Calu3 (cell line): ENCODE measurements at regions not wholly inside any gene's neighbourhood (a gene's known extent, or its start where the extent isn't known, plus 50 kb on each side); places are given as distances from the start of the nearest gene placed in this dataset.

Experiments
- BruUV-seq: library from RNA; stranded (reverse); fragments of 400-500 nt; replicated peaks from 2 replicates; lab custom pipeline; 2021; lab: Mats Ljungman, UMichigan
- CTCF ChIA-PET: fragments of 300-600 bp; sonication (Branson Sonifier 250); formaldehyde crosslinking; loops from one replicate; lab custom pipeline; 2022; ENCODE audit warnings: antibody characterized with exemption; lab: Charles Lee
- DNase-seq: peaks from one replicate; pipeline ENCODE4 v3.0.0; 2022
- H3K27ac Mint-ChIP-seq: one replicate; pipeline ENCODE4 v1.8.0; 2022; ENCODE audit warnings: mixed read lengths; ENCODE audit not compliant: unreplicated experiment
- H3K27me3 Mint-ChIP-seq: one replicate; pipeline ENCODE4 v1.8.0; 2022; ENCODE audit warnings: mixed read lengths; ENCODE audit not compliant: unreplicated experiment
- H3K36me3 Mint-ChIP-seq: one replicate; pipeline ENCODE4 v1.8.0; 2022; ENCODE audit warnings: mild to moderate bottlenecking, moderate library complexity, mixed read lengths; ENCODE audit not compliant: insufficient read depth, unreplicated experiment
- H3K4me1 Mint-ChIP-seq: one replicate; pipeline ENCODE4 v1.8.0; 2022; ENCODE audit warnings: mild to moderate bottlenecking, low read depth, mixed read lengths; ENCODE audit not compliant: unreplicated experiment
- H3K4me3 Mint-ChIP-seq: one replicate; pipeline ENCODE4 v1.8.0; 2022; ENCODE audit warnings: mild to moderate bottlenecking, low read depth, moderate library complexity, mixed read lengths; ENCODE audit not compliant: unreplicated experiment
- H3K9me3 Mint-ChIP-seq: one replicate; pipeline ENCODE4 v1.8.0; 2022; ENCODE audit warnings: low read depth, mixed read lengths; ENCODE audit not compliant: unreplicated experiment
- intact Hi-C: fragments of 100-400 bp; cut with micrococcal nuclease; formaldehyde crosslinking; loops from one replicate; pipeline ENCODE4 v1.10.0; 2022; ENCODE audit not compliant: unreplicated experiment
- TF ChIP-seq, protein P1 (sequence below): fragments of 200-600 bp; IDR thresholded peaks from one replicate; pipeline ENCODE4 v1.8.0; 2022; ENCODE audit warnings: antibody characterized with exemption; ENCODE audit not compliant: unreplicated experiment

DNA sequence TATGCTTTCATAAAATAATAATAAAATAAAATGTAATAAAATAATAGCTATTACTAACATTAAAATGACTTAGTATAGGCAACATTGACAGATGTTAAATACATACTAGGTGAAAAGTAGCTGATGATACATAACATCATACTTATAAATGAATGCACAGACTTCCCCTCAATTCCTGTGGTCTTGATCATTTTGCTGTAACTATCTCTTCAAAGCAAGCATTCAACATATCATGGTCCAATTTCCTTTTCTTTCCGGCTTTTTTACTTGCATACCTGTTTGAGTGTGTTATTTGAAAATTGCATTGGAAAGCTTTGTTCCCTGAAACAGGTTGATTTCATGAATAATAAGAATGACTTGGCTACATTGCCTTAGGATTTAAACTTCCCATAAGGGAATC, 309.3 kb downstream of the HDGFL1 start:
- peaks cover 7% of the 10 kb centered on the region for H3K9me3 Mint-ChIP-seq
- H3K27ac Mint-ChIP-seq: no peak overlapping the region
- CTCF ChIA-PET: interaction anchor here (0.8 to 0.9 kb wide), 2 partner anchors 14 to 29 kb away, joined by 3 read pairs; no protein-coding TSS in a partner anchor
- no peak for DNase-seq
- H3K4me3 Mint-ChIP-seq: no peak overlapping the region
- intact Hi-C loops: no loop called here
- peaks cover 52% of the 10 kb centered on the region for H3K4me1 Mint-ChIP-seq
- TF ChIP-seq, protein P1, sequence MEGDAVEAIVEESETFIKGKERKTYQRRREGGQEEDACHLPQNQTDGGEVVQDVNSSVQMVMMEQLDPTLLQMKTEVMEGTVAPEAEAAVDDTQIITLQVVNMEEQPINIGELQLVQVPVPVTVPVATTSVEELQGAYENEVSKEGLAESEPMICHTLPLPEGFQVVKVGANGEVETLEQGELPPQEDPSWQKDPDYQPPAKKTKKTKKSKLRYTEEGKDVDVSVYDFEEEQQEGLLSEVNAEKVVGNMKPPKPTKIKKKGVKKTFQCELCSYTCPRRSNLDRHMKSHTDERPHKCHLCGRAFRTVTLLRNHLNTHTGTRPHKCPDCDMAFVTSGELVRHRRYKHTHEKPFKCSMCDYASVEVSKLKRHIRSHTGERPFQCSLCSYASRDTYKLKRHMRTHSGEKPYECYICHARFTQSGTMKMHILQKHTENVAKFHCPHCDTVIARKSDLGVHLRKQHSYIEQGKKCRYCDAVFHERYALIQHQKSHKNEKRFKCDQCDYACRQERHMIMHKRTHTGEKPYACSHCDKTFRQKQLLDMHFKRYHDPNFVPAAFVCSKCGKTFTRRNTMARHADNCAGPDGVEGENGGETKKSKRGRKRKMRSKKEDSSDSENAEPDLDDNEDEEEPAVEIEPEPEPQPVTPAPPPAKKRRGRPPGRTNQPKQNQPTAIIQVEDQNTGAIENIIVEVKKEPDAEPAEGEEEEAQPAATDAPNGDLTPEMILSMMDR: no peak
- no TSS peak for BruUV-seq
- H3K36me3 Mint-ChIP-seq: no peaks in the 10 kb centered on the region
- H3K27me3 Mint-ChIP-seq: no peaks in the 10 kb centered on the region

DNA sequence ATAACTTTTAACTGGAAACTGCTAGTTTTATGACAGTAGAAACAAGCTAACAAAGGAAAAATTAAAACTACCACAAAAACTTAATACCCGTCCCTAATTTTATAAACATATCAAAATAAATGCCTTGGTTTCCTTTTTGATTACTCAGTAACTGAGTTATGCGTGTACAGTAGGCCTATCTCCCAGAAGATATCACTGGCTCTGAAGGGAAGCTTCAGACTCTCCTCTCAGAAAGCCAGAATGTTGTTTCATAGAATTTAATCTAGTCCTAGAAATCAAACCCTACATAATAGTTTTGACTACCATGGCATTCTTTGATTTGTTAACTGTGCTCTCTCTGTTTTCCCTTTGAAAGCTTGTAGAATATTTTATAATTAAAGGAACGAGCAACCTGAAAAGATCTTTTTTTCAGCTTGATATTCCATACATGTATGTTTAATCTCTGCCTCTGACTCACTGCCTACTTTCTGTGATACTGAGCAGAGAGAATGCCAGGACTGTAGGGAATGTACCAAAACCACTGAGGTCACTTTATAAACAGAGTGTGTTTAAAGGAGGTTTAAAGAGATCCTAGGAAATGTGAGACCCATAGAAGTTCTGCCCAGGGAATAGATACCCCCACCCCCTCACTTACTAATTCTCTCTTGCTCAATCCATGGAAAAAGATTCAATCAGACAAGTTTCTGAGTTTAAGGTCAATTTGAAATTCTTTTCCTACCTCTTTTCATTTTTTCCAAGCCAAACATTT, 311.5 kb downstream of the HDGFL1 start:
- peak overlapping the region; percentile 95 for H3K27ac Mint-ChIP-seq
- H3K4me1 Mint-ChIP-seq: peaks cover 61% of the 10 kb centered on the region
- H3K27me3 Mint-ChIP-seq: no peaks in the 10 kb centered on the region
- peaks cover 10% of the 10 kb centered on the region for H3K9me3 Mint-ChIP-seq
- DNase-seq: peak; percentile 51
- H3K36me3 Mint-ChIP-seq: no peaks in the 10 kb centered on the region
- TF ChIP-seq, protein P1: no peak
- intact Hi-C loops: loop anchor here (1.0 to 10.0 kb wide), 4 partner anchors 7 to 1146 kb away; no protein-coding TSS in a partner anchor
- TSS peak; percentile 91 for BruUV-seq
- CTCF ChIA-PET: interaction anchor here (0.5 to 1.3 kb wide), 7 partner anchors 11 to 1292 kb away, joined by 3 to 6 read pairs (median 4); no protein-coding TSS in a partner anchor
- peak overlapping the region; percentile 24 for H3K4me3 Mint-ChIP-seq

DNA sequence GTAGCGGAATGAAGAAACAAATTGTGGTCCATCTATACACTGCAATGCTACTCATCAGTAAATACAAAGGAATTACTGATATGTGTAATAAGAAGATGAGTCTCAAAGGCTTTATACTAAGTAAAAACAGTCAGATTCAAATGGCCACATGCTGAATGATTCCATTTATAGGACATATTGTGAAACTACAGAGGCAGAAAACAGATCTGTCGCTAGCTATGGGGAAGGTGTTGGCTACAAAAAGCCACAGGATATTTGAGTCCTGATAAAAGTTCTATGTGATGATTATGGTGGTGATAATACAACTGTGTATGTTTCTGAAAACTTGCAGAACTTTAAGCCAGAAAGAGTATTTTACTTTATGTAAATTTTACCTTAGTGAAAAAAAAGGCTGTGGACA, 313.2 kb downstream of the HDGFL1 start:
- no peak for DNase-seq
- Mint-ChIP-seq H3K27me3 (no peaks in the 10 kb centered on the region), H3K9me3 (peaks cover 7% of the 10 kb centered on the region), H3K4me3 (no peak overlapping the region), H3K27ac (no peak overlapping the region), H3K4me1 (peaks cover 73% of the 10 kb centered on the region), H3K36me3 (peaks cover 5% of the 10 kb centered on the region)
- TF ChIP-seq, protein P1: no peak
- CTCF ChIA-PET: interaction anchor here (0.6 kb wide), 2 partner anchors 1193 to 1946 kb away, joined by 3 to 4 read pairs; no protein-coding TSS in a partner anchor
- intact Hi-C loops: loop anchor here (10.0 kb wide), 2 partner anchors 958 to 1148 kb away; no protein-coding TSS in a partner anchor
- BruUV-seq: no TSS peak

DNA sequence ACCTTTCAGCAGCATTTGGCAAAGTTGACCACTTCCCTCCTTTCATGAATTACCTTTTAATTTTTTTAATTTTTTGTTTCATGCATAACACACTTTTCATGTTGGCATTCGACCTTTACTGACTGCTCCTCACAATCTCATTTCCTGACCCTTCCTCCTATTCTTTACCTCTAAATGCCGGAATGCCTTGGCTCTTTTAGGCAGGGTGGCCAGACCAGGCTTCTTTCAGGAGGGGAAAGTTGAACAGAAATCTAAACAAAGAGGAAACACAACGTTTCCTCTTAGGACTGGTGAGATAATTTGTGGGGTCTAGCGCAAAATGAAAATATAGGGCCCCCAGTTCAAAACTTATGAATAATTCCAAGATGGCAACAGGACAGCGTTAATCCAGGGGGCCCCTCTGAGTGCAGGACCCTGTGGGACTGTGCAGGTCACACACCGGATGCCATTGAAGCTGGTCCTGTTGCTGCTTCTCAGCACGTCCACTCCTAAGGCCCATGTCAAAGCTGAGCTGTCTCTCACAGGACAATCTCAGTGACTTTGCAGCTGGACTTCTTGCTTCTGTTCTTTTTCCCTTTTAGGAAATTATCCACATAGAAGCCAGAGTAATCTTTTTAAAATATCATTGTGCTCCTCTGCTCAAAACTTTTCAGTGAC, 313.8 kb downstream of the HDGFL1 start:
- Mint-ChIP-seq H3K9me3 (peaks cover 7% of the 10 kb centered on the region), H3K27ac (no peak overlapping the region), H3K4me1 (peaks cover 72% of the 10 kb centered on the region), H3K36me3 (peaks cover 5% of the 10 kb centered on the region), H3K4me3 (no peak overlapping the region), H3K27me3 (no peaks in the 10 kb centered on the region)
- intact Hi-C loops: loop anchor here (10.0 kb wide), 2 partner anchors 958 to 1148 kb away; no protein-coding TSS in a partner anchor
- no TSS peak for BruUV-seq
- CTCF ChIA-PET: interaction anchor here (0.6 kb wide), 2 partner anchors 1194 to 1947 kb away, joined by 3 to 4 read pairs; no protein-coding TSS in a partner anchor
- DNase-seq: no peak
- TF ChIP-seq, protein P1: no peak
